Vagina (tissue), 2 donors: ENCODE measurements at regions not wholly inside any gene's neighbourhood (a gene's known extent, or its start where the extent isn't known, plus 50 kb on each side); places are given as distances from the start of the nearest gene placed in this dataset.

Source experiments
- CTCF ChIP-seq, 3 experiments: fragments of 450-650 bp in 2 of 3; fragments of 200-600 bp in 1 of 3; sonication (generic) in 1 of 3; IDR thresholded peaks; one replicate each; pipeline ENCODE4 v1.5.1; 2017 to 2019; ENCODE audit warnings: antibody characterized with exemption in 3 of 3, mild to moderate bottlenecking in 2 of 3, moderate library complexity in 2 of 3
- POLR2A ChIP-seq, 2 donors: fragments of 450-650 bp; IDR thresholded peaks; one replicate each; pipeline ENCODE4 v1.6.1; 2017; ENCODE audit warnings: antibody characterized with exemption in 2 of 2, mild to moderate bottlenecking in 2 of 2, moderate library complexity in 2 of 2
- POLR2AphosphoS5 ChIP-seq, 2 donors: sonication (generic); formaldehyde crosslinking; IDR thresholded peaks; one replicate each; pipeline ENCODE4 v1.9.0; 2017; ENCODE audit warnings: antibody characterized with exemption in 2 of 2, mild to moderate bottlenecking in 2 of 2, low read depth in 1 of 2; ENCODE audit not compliant: insufficient read depth in 1 of 2

- TF ChIP-seq CTCF (IDR thresholded peaks at IDR 0.05) (no peak), POLR2AphosphoS5 (IDR thresholded peaks at IDR 0.05; ENCODE audit: insufficient read depth in 1 of 2, low read depth in 1 of 2) (no peak), POLR2A (IDR thresholded peaks at IDR 0.05) (no peak)
Observed at GRCh38 chrX:11908371-11908770, 150.3 kb downstream of the MSL3 start.
